Gastrocnemius medialis (tissue), 4 donors: ENCODE measurements at regions not wholly inside any gene's neighbourhood (a gene's known extent, or its start where the extent isn't known, plus 50 kb on each side); places are given as distances from the start of the nearest gene placed in this dataset.

Experiments
- ATAC-seq, 2 donors: fragments of 150-250 bp; one replicate each; pipeline ENCODE4 v1.9.1; 2016
- DNase-seq, 2 donors: peaks; one replicate each; pipeline ENCODE4 v3.0.0-alpha.2; 2019
- H3K27ac ChIP-seq, 4 donors: fragments of 200-600 bp; sonication (generic); 1 replicate in 1 of 4; 2 replicates in 3 of 4; pipeline ENCODE4 v1.5.1; 2016 to 2018; ENCODE audit warnings: mild to moderate bottlenecking in 2 of 4, moderate library complexity in 1 of 4
- H3K27me3 ChIP-seq, 3 donors: fragments of 200-600 bp; sonication (generic) in 2 of 3; 1 replicate in 1 of 3; 2 replicates in 2 of 3; pipeline versions ENCODE4 v1.5.1 to v1.6.0; 2016 to 2019; ENCODE audit warnings: mild to moderate bottlenecking in 1 of 3, moderate library complexity in 1 of 3
- H3K36me3 ChIP-seq, 2 donors: fragments of 200-600 bp; sonication (generic) in 1 of 2; one replicate each; pipeline ENCODE4 v1.5.1; 2017 to 2018
- H3K4me1 ChIP-seq, 2 donors: fragments of 200-600 bp; sonication (generic) in 1 of 2; one replicate each; pipeline ENCODE4 v1.5.1; 2016 to 2017; ENCODE audit warnings: mild to moderate bottlenecking in 2 of 2
- H3K4me3 ChIP-seq, 4 donors: fragments of 200-600 bp; sonication (generic) in 3 of 4; 1 replicate in 1 of 4; 2 replicates in 3 of 4; pipeline ENCODE4 v1.5.1; 2016 to 2019; ENCODE audit warnings: mild to moderate bottlenecking in 2 of 4
- H3K9me3 ChIP-seq, 3 donors: fragments of 200-600 bp; sonication (generic) in 2 of 3; 1 replicate in 1 of 3; 2 replicates in 2 of 3; pipeline ENCODE4 v1.5.1; 2016 to 2019
- POLR2A ChIP-seq, 2 donors: fragments of 450-650 bp; IDR thresholded peaks; one replicate each; pipeline ENCODE4 v1.6.1; 2017; ENCODE audit warnings: antibody characterized with exemption in 2 of 2, mild to moderate bottlenecking in 2 of 2, moderate library complexity in 2 of 2
- in situ Hi-C, 4 donors: fragments of 200-750 bp; cut with MboI; loops; one replicate each; pipeline versions ENCODE4 v1.15.0 to v1.8.0; 2017; ENCODE audit warnings: low sequenced_read_pairs in 4 of 4
- intact Hi-C: fragments of 100-400 bp; cut with DNase I; formaldehyde crosslinking; loops from one replicate; pipeline ENCODE4 v1.15.1; 2023; ENCODE audit warnings: low total_unique reads
- TF ChIP-seq, protein P1 (sequence below), 5 experiments: fragments of 450-650 bp in 3 of 5; fragments of 200-600 bp in 2 of 5; sonication (generic) in 2 of 5; IDR thresholded peaks in 4 of 5; conservative IDR thresholded peaks in 1 of 5; 1 replicate in 4 of 5; 2 replicates in 1 of 5; pipeline ENCODE4 v1.5.1; 2016 to 2019; ENCODE audit warnings: antibody characterized with exemption in 5 of 5, mild to moderate bottlenecking in 3 of 5, moderate library complexity in 3 of 5

DNA sequence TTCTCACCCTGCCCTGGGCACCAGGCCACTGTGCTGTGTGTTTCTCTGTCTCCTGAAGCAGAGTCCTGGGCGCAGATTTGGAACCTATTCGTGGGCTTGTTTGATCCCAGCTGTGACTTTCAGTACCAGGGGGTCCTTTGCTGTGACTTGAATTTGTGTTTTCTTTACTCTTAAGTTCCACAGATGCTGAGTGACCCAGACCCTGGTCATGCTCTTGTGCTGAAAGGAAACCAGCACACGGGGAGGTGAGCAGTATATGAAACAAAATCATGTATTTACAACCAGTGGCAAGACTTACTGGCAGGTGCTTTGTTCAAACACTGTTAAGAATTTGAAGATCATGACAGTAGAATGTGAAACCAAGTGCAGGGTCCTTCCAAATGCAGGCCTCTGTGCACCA lies 89.2 kb upstream of the PRSS58 start:
- H3K27me3 ChIP-seq: no peaks in the 10 kb centered on the region
- intact Hi-C loops (no loop called here), in situ Hi-C loops (no loop called here)
- TF ChIP-seq, protein P1, sequence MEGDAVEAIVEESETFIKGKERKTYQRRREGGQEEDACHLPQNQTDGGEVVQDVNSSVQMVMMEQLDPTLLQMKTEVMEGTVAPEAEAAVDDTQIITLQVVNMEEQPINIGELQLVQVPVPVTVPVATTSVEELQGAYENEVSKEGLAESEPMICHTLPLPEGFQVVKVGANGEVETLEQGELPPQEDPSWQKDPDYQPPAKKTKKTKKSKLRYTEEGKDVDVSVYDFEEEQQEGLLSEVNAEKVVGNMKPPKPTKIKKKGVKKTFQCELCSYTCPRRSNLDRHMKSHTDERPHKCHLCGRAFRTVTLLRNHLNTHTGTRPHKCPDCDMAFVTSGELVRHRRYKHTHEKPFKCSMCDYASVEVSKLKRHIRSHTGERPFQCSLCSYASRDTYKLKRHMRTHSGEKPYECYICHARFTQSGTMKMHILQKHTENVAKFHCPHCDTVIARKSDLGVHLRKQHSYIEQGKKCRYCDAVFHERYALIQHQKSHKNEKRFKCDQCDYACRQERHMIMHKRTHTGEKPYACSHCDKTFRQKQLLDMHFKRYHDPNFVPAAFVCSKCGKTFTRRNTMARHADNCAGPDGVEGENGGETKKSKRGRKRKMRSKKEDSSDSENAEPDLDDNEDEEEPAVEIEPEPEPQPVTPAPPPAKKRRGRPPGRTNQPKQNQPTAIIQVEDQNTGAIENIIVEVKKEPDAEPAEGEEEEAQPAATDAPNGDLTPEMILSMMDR (IDR thresholded peaks at IDR 0.05 in 4 of 5, conservative IDR thresholded peaks at IDR 0.05 in 1 of 5): no peak
- no peak for TF ChIP-seq POLR2A (IDR thresholded peaks at IDR 0.05)
- ATAC-seq (no peak), DNase-seq (no peak)
- no peak overlapping the region for H3K27ac ChIP-seq
- no peaks in the 10 kb centered on the region for H3K36me3 ChIP-seq
- H3K9me3 ChIP-seq: no peaks in the 10 kb centered on the region
- no peaks in the 10 kb centered on the region for H3K4me1 ChIP-seq
- no peak overlapping the region for H3K4me3 ChIP-seq

DNA sequence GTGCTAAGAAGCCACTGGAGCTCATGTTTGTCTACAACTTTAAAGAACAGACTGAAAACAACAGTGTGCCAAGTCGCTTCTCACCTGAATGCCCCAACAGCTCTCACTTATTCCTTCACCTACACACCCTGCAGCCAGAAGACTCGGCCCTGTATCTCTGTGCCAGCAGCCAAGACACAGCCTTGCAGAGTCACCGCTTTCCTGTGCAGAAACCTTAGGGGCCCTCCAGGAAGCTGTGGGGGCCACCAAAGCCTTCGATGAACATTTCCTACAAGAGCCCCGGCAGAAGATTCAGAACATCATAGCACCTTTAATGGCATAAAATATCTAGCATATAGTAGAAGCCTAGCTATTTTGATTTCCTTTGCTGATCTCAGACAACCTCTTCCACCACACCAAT lies 88.0 kb upstream of the PRSS58 start:
- intact Hi-C loops (no loop called here), in situ Hi-C loops (no loop called here)
- TF ChIP-seq POLR2A (IDR thresholded peaks at IDR 0.05): no peak
- TF ChIP-seq, protein P1 (IDR thresholded peaks at IDR 0.05 in 4 of 5, conservative IDR thresholded peaks at IDR 0.05 in 1 of 5): no peak

DNA sequence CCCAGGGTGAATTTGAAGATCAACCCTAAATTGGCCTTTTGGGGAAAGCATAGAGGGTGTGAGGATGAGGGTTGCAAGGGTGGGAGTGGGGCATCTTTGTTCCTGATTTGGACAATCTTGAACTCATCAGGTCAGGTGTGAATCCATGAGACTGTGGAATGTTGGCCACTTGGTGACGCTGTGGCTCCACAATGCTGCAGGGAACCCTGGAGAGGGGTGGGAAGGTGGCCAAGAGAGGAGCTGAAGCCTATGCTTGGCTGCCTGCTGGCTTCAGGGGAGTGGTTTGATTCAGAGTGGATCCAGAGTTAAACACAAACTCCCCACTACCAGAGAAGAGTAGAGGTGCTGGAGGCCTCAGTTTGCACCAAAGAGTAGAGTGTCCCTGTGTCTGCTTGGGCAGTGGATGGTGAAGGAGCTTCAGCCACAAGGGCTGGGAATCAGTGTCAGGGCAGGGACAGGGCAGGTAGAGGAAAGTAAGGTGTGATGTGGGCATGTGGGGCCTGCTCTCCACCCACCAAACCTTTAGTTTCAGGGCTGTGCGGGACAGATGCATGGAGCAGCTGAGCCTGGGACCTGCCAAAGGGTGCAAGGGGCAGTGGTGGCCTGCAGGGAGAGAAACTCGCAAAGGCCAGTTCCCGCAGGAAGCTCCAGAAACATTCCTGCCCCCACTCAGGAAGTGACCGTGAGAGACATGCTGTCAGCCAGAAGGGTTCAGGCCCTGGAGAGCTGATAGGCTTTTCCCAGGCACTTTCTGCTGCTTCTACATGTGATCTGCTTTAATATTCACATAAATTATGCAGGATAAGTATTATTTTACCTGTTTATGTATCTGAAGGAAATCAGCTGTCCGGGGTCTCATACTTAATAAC lies 81.0 kb upstream of the PRSS58 start:
- in situ Hi-C loops: no loop called here
- no peak for TF ChIP-seq POLR2A (IDR thresholded peaks at IDR 0.05)
- TF ChIP-seq, protein P1 (IDR thresholded peaks at IDR 0.05 in 4 of 5, conservative IDR thresholded peaks at IDR 0.05 in 1 of 5): peak in 3 of 5 experiments; percentile 32 to 55 (median 38)
- no peak overlapping the region for H3K4me3 ChIP-seq

More for the DNA sequence above, 88.0 kb upstream of the PRSS58 start:
- ATAC-seq: no peak
- no peaks in the 10 kb centered on the region for H3K27me3 ChIP-seq
- no peak for DNase-seq
- no peaks in the 10 kb centered on the region for H3K4me1 ChIP-seq
- H3K4me3 ChIP-seq: no peak overlapping the region
- no peaks in the 10 kb centered on the region for H3K9me3 ChIP-seq
- no peak overlapping the region for H3K27ac ChIP-seq
- H3K36me3 ChIP-seq: no peaks in the 10 kb centered on the region

DNA sequence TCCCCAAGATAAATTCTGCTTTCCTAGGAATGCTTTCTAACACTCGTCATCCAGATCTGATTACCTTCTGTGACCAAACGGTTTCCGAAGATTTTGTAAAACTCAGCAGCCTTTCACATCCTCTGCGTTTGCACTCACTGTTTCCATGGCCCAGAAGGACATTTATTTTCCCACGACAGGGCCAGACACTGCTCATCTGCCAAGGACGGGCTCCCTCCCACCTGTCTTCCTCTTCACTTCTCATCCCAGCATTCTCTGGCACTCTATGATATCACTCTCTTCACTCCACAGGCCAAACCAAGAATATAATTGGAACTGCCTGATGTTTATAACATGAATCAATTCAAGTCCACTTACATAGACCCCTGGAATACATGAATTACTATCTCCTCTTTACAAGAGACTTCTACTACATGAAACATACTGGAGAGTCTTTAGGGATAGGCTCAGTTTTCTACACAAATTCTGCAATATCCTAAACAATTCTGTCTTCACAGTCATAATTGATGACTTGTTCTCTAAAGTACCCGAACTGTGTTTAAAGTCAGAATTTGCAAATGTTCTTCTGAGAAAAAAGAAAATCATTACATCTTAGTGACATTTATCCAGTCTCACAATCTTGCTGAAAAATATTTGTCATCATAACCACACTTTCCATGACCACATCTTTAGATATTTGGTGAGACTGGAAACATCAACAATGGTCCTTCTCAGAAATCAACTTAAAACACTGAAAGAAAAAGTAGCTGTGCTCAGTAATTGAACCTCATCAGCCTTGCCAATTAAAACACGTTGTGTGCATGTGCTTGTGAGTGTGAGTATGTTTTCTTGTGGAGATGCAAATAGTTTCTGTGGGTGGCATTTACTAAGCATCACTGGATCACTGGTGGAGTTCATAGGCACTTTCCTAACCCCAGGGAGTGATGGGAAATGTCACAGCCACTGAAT lies 79.5 kb upstream of the PRSS58 start:
- Histone ChIP-seq H3K4me3 (no peak overlapping the region), H3K27ac (no peak overlapping the region), H3K4me1 (peaks cover 4 to 12% of the 10 kb centered on the region in 2 donors), H3K36me3 (no peaks in the 10 kb centered on the region), H3K27me3 (no peaks in the 10 kb centered on the region), H3K9me3 (no peaks in the 10 kb centered on the region)
- in situ Hi-C loops: no loop called here
- TF ChIP-seq, protein P1 (IDR thresholded peaks at IDR 0.05 in 4 of 5, conservative IDR thresholded peaks at IDR 0.05 in 1 of 5): no peak
- no peak for TF ChIP-seq POLR2A (IDR thresholded peaks at IDR 0.05)
- peak in 1 of 2 donors; percentile 49 for ATAC-seq
- intact Hi-C loops: no loop called here
- no peak for DNase-seq

More for the DNA sequence above, 81.0 kb upstream of the PRSS58 start:
- peaks cover 4 to 12% of the 10 kb centered on the region in 2 donors for H3K4me1 ChIP-seq
- no peaks in the 10 kb centered on the region for H3K36me3 ChIP-seq
- intact Hi-C loops: no loop called here
- DNase-seq (peak in 1 of 2 donors; percentile 40), ATAC-seq (peak; percentile 69 to 71)
- H3K27me3 ChIP-seq: no peaks in the 10 kb centered on the region
- H3K9me3 ChIP-seq: no peaks in the 10 kb centered on the region
- H3K27ac ChIP-seq: no peak overlapping the region
